Activated T-helper 1 cell treated with Interleukin-2 at 50 U/mL for 16 hours (primary cell): ENCODE measurements at regions not wholly inside any gene's neighbourhood (a gene's known extent, or its start where the extent isn't known, plus 50 kb on each side); places are given as distances from the start of the nearest gene placed in this dataset.
A peak's percentile ranks its signal among the peaks of the same experiment; 100 is the strongest.
"Not testable (repeated sequence)": the region's sequence is repeated elsewhere in the genome, so short reads cannot be mapped to it uniquely, and the experiment has no call there.

Experiments
- DNase-seq: peaks from one replicate; pipeline ENCODE4 v3.0.0-alpha.2; 2020; ENCODE audit warnings: low read depth

DNA sequence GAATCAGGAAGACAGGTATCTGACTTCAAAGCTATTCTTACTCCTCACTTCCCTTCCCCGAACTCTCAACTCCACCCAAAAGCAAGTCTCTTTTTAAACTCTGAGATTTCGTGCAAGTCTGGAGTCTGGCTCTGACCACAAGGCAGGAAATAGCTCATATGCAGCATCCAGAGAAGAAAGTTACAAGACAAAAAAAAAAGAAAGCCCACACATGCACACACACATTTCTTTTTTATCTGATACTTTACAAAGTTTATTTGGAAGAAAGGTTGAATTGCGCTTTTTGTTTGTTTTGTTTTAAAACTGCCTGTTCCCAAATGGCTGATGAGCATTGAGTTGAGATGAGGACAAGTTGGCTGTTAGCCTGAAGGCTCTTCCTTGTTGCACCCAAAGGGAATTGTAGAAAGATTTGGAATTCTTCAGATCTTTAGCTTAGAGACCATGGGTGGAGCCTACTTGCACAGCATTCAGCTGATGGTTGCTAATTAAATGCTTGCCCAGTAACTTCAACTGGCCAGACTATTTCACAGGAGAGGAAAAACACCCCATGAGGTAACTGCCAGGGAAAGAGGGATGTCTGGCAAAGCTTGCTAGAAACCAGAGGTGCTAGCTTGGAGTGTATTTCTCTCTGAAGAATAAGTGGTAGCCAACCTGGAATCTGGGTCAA, 490.3 kb downstream of the TTLL7 start:
- DNase-seq = peak; percentile 2

DNA sequence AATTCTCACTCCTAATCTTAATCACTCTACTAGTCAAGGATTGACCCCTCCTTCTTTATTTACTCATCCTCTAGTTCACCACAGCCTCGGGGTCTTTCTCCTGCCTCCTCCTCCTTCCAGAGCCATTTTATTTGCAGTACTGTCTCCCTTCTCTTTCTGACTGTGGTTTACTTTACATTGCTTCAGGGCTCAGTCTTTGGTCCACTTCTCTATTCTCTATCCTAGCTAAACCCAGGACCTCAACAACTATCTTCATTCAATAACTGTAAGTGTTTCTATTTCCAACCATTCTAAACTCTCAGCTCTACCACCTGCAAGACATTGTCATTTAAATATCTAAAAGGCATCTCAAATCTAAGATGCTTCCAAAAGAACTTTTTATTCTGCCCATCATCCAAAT, 493.8 kb downstream of the TTLL7 start:
- DNase-seq = no peak

GRCh38 chr1:83503153-83503552, 495.8 kb downstream of the TTLL7 start:
- DNase-seq = no peak

DNA sequence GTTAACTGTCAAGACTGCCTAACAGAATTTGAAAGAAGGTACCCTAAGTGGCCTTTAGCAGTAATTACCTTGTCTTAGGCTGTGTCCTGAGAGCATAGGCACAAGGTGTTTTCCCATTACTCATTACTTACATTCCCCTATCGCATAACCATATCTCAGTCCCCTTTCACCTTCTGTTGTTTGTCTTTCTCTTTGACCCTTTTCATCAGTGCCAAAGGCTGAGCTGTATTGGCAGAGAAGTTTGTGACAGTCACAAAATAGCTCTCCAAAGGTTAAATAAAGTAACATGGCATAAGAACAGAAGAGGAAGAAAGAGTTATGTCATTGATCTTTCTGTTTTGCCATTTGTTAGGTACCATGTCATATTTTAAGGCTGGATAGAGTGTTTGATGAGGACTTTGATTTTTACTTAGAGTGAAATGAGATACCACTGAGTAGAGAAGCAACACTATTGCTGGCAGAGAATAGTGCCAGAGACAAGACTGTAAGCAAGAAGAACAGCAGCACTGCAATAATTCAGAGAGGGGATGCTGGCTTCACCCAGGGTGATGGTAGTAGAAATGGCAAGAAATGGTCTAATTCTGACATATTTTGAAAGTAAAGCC, 497.8 kb downstream of the TTLL7 start:
- DNase-seq = no peak

GRCh38 chr1:83500531-83500930, 498.4 kb downstream of the TTLL7 start:
- DNase-seq = no peak

GRCh38 chr1:83499998-83500397, 498.9 kb downstream of the TTLL7 start:
- DNase-seq = no peak

DNA sequence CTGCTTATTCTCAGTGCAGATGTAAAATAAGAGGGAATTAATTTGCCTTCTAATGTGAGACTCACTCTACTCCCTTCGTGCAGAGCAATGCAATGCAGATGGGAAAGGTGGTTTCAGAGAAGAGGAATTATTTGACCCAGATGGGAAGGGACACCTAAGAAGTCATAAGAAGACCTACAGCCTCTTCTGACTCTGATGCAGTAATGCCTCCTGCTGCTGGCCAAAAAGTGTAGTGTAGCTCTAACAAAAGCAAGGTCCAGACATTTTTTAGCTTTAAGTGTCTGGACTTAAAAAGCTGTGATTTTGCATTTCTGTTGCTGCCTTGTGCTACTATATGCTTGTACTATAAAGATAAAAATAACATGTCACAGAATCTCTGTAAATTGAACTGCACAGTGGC, 501.4 kb downstream of the TTLL7 start:
- no peak for DNase-seq

DNA sequence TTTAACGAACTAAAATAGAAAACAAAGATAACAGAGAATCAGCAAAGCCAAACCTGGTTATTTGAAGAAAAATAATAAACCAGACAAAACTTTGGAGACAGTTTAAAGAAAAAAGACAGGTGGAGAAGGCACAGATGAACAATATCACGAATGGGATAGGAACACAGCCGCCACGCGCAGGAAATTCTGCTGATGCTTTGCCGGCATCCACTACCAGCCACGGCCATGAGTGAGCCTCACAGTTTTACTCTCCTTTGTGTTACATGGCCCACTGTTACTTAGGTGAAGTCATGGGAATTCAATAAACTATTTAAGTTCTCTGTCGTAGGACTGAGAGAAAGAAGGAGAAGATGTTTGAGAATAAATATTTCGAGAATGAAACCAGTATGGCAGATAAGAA, 503.4 kb downstream of the TTLL7 start:
- no peak for DNase-seq

- no peak for DNase-seq
Measured at GRCh38 chr1:83493633-83494032, 505.3 kb downstream of the TTLL7 start.

GRCh38 chr1:83491930-83492329, 507.0 kb downstream of the TTLL7 start:
- DNase-seq = no peak

DNA sequence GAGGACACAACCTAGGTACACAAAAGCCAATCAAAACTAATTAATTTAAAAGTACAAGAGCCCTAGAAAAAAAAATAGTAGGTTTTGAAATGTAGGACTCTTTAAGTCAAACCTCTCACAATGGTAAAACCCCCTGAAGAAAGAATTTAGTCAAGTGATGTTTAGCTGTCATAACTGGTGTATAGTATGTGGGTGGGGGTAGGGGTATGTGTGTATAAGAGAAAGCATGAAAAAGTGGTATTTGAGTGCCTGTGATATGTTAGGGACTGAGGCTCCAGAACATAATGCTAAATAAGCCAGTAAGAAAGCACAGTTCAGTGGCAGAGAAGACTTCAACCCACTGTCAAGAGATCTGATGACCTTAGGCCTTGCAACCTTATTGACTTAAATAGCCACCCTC, 507.9 kb downstream of the TTLL7 start:
- DNase-seq = no peak

GRCh38 chr1:83488105-83488504, 510.8 kb downstream of the TTLL7 start:
- not testable (repeated sequence) for DNase-seq

DNA sequence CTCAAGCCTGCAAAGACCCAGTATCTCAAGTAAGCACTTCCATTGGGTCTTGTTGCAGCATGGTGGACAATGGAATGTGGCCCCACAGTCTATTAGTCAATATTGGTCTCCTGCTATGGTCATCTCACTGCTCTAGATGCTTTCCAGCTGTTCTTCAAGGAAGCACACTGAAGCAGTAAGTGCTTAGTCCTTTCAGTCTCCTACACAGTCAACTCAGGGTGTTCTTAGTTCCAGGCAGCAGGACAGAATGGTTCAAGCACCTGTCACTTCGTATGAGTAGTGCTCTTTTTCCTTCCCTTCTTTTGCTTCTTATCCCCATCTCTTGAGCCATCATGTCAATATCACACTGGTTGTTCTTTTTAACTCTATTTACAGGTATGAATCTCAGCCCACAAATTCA, 511.5 kb downstream of the TTLL7 start:
- not testable (repeated sequence) for DNase-seq

DNA sequence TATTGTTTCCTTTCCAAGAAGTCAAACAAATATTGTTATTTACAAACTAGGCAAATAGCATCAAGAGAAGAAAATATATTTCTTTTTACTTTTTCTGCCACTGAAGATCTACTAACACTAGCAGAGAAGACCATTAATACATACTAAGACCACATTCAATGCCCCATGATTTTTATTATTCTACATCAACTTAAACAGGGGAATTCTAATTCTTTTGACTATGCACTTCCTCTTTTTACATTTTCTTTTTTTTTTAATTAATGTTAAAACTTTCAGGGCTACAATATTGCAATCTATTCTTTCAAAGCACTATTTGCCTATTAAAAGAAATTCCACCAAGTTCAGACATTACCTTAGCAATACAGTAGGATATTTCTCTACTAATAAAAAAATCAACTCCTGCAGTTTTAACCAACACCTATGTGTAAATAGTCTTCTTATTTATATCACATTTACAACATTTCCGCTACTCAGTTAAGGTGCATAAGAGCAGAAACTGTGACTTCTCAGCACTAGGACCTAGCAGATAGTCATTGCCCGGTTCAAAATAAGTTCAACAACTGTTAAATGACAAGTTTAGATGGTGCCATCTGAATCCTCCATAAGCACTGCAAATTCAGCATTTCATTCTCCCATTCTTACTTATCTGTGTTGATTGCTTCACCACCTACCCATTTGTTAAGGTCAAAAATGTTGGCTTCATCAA, 513.5 kb downstream of the TTLL7 start:
- not testable (repeated sequence) for DNase-seq

DNA sequence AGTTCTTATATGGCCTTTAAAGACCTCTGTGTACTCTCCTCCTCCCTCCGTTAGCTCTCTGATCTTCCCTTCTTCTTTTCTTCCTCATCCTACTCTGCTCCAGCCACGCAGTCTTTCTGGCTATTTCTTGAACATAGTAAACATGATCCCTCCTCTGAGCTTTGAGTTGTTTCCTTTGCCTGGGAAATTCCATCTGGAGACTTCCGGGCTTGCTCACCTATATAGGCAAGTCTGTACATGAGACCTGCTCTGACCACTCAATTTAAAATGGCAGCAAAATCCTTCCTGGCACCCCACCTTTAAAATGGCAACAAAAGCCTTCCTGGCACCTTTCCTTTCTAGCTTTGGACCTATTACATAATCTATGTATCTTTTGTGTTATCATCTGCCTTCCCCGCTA, 517.6 kb downstream of the TTLL7 start:
- DNase-seq = not testable (repeated sequence)

DNA sequence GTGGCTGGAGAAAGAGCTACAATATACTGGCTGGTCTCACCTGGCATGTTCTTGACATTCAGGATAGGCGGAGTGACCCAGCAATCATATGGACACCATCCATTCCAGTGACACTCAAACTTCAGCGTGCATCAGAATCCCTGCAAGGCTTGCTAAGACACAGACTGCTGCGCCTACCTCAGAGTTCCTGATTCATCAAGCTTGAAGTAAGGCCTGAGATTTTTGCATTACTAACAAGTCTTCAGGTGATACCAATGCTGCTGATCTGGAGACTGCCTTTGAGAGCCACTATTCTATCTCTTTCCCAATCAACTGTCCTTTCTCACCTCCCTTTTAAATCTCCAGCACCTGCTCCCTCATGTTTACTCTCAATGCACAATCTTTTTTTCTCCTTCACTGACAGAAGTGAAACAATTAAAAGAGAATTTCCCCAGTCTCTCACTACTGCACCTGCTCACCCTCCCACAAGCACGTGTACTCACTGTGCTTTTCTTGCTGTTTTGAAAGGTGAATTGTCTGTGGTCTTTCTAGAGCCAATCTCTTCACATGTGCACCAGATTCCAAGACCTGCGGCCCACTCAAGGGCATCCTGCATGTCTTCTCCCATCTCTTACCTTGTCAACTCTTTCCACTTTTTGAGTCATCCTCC, 519.2 kb downstream of the TTLL7 start:
- not testable (repeated sequence) for DNase-seq

DNA sequence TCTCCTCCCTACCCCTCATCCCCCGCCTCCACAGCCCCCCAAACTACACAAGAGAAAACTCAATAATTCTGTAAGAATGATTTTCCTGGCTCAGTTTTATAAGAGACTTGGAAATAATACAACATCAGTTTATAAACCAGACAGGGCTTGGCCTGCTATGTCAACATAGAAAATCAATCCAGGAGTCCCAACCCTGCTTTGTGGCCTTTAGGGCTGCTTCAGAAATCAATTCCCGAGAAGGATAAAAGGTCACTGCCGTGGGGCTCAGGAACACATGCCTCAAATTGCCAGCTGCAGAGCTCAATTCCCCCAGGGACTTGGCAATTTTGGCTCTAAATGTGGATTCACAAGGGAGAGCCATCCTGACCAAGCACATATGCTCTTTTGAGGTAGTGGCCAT, 520.8 kb downstream of the TTLL7 start:
- DNase-seq = not testable (repeated sequence)

DNA sequence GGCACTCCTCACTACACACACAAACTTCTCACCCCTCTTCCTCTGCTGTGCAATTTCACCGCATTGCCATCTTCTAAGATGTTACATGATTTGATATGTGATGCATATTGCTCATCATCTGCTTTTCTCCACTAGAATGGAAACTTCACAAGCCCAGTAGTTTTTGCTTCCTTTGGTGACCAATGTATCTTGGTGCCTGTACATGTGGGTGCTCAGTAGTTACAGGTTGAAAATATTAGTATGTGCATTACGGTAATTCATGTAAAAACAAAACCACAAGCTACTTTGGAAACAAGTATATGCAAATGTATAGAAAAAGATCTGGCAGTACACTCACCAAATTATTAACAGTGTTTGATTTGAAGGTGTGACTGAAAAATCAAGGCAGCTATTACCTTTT, 522.4 kb downstream of the TTLL7 start:
- DNase-seq = not testable (repeated sequence)

DNA sequence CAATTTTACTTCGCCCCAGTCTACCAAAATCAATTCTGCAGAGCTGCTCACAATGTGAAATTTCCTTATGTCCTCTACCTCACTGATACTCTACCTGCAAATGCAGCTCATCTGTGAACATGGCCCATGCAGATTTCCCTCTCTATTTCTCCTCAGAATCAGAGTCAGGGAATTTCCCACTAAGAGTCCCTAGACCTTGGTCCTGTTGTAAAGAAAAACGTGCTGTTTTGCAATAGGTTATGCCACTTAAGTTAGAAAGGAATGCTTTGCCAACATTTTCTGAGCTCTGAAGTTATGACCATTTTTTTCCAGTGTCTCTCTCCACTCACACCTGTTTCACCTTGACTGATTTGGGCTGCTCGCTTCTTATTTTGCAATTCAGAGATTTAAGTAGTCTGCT, 524.0 kb downstream of the TTLL7 start:
- not testable (repeated sequence) for DNase-seq

DNA sequence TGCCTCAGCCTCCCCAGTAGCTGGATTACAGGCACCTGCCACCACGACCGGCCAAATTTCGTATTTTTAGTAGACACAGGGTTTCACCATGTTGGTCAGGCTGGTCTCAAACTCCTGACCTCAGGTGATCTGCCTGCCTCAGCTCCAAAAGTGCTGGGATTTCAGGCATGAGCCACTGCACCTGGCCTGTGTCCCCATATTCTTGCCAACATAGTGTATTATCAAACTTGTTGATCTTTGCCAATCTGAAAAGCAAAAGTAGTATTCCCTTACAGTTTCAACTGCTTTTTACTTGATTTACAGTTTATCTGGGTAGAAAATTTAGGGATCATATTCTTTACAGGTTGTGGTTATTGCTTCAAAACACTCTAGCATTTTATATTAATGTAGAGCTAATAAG, 524.9 kb downstream of the TTLL7 start:
- DNase-seq = not testable (repeated sequence)

DNA sequence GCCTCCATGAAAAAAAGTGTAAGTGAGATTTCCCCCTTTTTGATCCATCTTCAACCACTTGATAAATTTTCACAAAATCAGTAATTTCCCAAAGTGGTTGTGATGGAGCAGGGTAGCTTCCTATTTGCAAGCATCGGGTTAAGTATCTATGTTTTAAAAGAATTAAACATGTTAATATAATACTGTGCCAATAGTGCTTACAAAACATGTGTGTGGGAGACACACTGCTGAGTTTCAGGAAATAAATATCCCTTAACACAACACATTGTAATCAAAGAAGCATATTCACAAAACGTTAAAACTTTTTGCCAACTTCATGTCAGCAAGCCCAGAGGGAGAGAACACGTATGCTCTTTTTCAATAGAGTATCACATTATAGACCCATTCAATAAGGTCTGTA, 526.9 kb downstream of the TTLL7 start:
- DNase-seq = not testable (repeated sequence)

DNA sequence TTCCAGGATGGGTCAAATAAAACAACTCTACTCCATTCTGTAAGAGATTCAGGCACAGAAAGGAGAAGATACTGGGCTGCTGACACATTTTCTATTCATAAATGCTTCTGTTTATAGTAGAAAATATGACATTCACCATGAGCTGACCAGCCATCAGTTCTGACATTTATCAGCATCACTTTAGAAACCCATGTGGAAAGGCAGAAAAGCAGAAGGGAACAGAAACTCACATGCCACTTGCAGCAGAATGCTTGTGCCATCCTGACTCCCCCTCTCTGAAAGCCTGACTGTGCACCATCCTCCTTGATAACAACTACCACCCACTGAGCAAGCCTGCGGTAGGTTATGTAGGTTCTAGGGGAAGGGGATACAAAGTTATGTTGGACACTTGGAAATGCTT, 527.7 kb downstream of the TTLL7 start:
- DNase-seq = not testable (repeated sequence)

- not testable (repeated sequence) for DNase-seq
Measured at GRCh38 chr1:83468336-83468735, 530.6 kb downstream of the TTLL7 start.
